ENCODE measurements at regions not wholly inside any gene's neighbourhood (a gene's known extent, or its start where the extent isn't known, plus 50 kb on each side); places are given as distances from the start of the nearest gene placed in this dataset.
"Not testable (repeated sequence)": the region's sequence is repeated elsewhere in the genome, so short reads cannot be mapped to it uniquely, and the experiment has no call there.

DNA sequence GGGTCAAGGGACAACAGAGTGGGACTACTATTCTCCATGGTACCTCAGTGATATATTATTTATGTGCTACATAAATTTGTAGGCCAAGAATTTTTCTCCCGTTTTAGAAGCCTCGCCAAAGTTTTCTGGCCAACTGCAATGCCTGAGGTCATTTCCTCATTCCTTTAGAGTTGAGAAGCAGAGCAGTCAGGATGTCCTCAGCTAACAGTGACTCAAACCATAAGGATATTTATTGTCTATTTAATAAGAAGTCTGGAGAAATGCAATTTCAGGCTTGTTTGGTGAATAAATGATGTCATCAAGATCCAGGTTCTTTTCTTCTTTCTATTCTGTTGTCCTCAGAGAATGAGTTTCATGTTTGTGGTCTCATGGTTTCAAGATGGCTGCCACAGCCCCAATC is 91.0 kb downstream of the ADCYAP1 start:
- no peak for DNase-seq (ENCODE audit: low read depth in 4 of 4, low spot score in 1 of 4)

DNA sequence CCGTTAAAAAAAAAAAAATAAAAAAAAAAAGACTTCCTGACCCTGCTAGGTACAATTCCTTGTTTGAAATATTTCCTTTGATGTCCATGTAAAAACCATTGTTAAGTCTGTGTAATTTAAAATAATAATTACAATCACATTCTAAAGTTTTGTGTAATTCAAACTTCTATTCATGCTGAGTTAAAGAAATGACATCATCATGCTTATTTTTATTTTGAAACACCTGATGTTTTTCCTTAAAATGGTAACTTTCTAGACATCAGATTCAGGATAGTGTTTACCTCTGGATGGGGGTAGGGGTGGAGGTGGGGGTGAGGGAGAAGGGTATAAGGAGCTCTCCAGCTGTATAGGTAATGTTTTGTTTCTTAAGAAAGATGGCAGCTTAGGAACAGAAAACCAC is 92.8 kb downstream of the ADCYAP1 start:
- DNase-seq (ENCODE audit: low read depth in 4 of 4, low spot score in 1 of 4): no peak

DNA sequence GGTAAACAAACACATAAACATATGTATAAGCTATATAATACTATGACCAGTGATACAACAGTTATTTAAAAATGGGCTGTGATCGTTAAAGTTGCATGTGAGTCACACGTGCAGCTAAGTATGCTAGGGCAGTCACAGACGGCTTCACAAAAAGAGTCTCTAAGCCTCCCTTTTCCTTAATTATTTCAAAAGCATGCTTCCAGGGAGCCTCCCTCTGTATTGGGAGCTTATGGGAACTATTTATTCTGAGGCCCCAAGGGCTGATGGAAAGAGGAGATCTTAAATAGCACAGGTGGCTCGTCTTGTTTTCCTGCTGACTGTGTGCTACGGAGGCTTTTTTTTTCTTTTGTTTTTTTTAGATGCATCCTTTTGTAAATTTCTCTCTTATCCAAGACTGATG is 94.3 kb downstream of the ADCYAP1 start:
- no peak for DNase-seq (ENCODE audit: low read depth in 4 of 4, low spot score in 1 of 4)

- DNase-seq (ENCODE audit: low read depth in 4 of 4, low spot score in 1 of 4): no peak
Measured at GRCh38 chr18:1002653-1003178, 98.0 kb downstream of the ADCYAP1 start.

DNA sequence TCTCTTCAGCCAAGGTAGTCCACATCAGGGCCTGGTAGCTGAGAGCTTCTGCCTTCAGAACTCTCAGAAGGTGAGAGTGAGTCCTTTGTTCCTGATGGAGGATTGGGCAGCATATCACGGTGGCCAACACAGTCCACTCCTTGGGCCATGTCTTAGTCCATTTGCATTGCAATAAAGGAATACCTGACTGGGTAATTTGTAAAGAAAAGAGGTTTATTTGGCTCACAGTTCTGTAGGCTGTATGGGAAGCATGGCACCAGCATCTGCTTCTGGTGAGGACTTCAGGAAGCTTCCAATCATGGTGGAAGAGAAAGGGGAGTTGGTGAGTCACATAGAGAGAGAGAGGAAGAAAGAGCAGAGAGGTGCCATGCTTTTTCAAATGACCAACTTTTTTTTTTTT is 98.8 kb downstream of the ADCYAP1 start:
- no peak for DNase-seq (ENCODE audit: low read depth in 4 of 4, low spot score in 1 of 4)

- DNase-seq (ENCODE audit: low read depth in 4 of 4, low spot score in 1 of 4): no peak
Measured at GRCh38 chr18:1006304-1006703, 101.6 kb downstream of the ADCYAP1 start.

- DNase-seq (ENCODE audit: low read depth in 4 of 4, low spot score in 1 of 4): no peak
Measured at GRCh38 chr18:1006965-1007364, 102.3 kb downstream of the ADCYAP1 start.

DNA sequence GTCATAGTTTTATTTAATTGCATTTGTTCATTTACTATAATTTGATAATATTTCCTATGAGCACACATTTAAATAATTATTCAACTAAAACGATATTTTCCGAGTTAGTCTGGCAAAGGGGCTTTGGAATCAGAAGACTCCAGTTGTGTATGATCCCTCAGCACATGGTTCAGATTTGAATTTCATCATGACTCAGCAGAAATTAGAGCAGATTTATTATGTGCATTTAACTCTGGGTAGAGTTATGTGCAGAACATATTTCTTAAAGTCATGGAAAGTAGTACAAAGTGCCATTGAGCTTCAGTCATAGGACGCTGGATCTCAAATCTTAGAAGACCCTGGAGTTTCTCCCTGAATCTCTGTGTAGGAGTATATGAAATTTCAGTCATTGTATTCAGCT is 106.7 kb downstream of the ADCYAP1 start:
- no peak for DNase-seq (ENCODE audit: low read depth in 4 of 4, low spot score in 1 of 4)

GRCh38 chr18:1012775-1013174 is 108.1 kb downstream of the ADCYAP1 start:
- DNase-seq (ENCODE audit: low read depth in 4 of 4, low spot score in 1 of 4): no peak

DNA sequence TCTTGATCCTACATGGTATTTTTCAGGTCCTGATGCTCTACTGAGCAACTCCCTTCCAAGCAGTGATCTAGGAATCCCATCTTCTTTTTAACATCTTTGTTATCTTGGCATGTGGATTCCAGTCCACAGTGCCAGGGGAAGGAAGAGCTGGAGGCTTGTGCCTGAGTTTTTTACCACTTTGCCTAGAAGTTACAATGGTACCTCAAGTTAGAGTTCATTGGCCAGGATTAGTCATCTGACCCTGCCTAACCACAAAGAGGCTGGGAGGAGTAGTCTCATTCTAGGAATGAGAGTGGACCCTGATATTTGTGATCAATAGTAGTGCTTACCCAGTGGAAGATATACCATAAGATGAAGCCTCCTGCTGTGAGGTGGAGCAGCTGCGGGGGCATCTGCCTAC is 109.3 kb downstream of the ADCYAP1 start:
- no peak for DNase-seq (ENCODE audit: low read depth in 4 of 4, low spot score in 1 of 4)

GRCh38 chr18:1014509-1014908 is 109.8 kb downstream of the ADCYAP1 start:
- DNase-seq (ENCODE audit: low read depth in 4 of 4, low spot score in 1 of 4): no peak

GRCh38 chr18:1014951-1015624 is 110.4 kb downstream of the ADCYAP1 start:
- DNase-seq (ENCODE audit: low read depth in 4 of 4, low spot score in 1 of 4): no peak

DNA sequence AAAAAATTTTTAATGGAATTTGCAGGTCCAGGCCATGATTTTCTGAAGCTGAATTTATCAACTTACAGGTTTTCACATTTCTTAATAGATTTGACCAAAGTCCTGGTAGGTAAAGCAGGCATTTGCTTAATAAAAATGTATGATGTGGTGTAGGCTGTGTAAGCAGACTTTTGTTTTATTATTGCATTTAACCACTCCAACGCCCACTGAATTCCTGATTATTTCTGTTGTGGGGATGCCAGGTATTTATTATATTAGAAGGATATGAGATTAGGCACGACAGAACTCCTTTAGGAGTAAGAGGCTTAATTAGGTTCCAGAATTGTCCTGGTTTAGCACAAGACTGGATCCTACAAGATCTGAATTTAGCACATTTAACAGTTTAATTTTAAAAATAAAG is 111.1 kb downstream of the ADCYAP1 start:
- DNase-seq (ENCODE audit: low read depth in 4 of 4, low spot score in 1 of 4): no peak

DNA sequence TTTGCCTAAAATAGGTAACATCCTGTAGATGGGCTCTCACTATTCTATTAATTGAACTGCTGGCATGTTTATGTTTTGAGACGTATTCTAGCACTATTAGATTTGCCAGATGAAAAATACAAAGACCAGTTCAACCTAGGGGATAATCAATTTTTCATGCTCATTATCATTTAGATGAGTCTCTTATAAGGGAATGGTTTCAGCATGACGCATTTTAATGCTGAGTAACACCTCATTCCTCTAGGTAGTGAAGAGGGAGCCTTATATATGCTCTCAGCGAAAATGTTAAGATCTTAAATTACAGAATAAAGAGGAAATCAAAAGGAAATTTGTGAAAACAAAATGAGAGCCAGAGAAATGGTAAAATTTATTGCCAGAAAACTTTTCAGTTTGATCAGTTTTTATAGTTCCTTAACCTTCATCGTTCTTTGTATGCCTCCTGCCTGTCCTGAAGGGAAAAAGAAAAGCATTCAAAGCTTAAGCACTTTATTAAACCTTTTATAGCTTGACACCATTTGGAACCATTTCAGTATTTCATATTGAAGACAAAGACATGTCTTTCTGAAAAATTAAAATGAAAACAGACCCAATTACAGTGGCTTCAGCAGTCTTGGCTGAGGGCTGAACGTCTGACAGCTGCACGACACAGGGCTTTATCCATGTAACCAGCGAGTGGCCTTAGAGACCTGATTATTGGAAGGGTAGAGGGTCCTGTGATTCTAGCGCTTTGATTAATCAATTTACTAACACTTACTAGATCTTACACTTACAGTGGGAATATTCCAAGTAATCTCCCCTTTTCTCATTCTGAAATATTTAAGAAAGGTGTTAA is 112.8 kb downstream of the ADCYAP1 start:
- DNase-seq (ENCODE audit: low read depth in 4 of 4, low spot score in 1 of 4): no peak

DNA sequence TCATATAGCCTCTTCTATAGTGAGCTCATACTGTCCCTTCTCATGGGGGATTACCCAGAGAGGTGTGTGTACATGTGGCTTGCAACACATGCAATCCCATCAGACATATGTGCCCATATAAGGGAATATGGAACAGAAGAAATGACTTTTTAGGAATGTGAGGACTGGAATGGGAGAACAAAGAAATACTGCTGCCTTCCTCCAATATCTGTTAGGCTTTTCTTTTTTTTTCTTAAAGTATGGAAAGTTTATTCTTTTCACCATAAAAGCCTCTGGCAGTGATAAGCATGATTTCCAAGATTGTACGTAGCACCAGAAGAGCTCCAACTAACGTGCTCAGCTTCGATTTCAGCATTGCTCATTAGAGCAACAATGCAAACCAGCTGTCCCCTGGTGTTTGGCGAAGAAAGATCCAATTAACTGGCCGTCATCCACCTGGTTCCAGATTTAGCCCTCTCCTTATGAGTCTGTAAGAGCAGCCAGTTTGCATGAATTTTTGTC is 113.6 kb downstream of the ADCYAP1 start:
- DNase-seq (ENCODE audit: low read depth in 4 of 4, low spot score in 1 of 4): no peak

DNA sequence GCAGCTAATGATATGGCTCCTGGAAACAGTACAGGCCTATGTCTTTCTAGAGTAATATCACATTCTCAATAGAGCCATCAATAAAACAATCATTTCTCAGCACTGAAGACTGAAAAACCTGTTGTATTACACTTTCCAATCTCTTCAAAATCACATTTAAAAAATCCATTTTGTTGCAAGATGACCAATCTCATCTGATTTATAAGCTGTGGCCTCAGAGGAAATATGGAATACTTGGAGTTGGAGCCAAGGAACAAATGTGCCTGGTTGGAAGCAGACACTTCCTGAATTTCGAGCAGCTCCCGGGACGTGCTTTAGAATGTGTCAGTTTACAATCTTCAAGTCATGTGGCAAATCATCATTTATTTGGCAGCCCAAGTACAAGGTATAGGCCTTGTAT is 114.5 kb downstream of the ADCYAP1 start:
- DNase-seq (ENCODE audit: low read depth in 4 of 4, low spot score in 1 of 4): no peak

DNA sequence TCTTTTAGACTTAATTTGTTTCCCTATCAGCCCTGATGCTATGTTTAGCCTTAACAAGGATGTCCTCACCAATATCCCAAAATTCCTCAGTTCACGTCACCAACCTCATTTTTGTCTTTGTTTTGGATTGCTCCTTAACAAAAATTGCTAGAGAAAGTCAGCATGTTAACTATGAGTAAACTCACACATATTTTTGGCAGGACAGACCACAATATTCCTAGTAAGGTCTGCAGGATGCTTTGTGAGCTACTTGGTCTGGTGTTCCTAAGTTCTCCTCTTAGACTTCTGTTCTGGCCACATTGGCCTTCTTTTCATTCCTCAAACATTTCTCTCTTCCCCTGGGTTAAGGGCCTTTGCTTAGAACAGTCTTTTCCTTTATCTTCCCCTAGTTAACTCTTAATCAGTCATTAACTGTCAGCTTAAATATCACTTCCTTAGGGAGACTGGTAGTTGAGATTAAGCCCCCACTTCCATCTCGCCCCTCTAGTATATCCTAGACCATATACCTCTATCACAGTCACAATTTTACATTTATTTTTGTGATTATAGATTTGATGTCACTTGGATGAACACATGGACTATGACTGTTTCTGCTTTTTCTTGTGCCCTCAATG is 116.2 kb downstream of the ADCYAP1 start:
- no peak for DNase-seq (ENCODE audit: low read depth in 4 of 4, low spot score in 1 of 4)

DNA sequence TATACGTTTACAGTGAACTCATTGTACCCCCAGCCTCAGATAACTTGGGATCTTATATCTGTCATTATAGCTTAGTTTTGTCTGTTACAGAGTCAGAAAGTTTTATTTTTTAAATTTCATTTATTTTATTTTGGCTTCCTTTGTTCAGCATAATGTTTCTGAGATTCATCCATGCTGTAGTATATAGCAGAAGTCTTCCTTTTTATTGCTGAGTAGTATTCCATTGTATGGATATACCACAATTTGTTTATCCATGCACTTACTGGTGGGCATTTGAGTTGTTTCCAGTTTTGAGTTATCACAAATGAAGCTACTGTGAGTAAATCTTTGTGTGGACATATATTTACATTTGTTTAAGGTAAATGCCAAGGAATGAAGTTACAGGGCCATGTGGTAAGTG is 122.3 kb downstream of the ADCYAP1 start:
- no peak for DNase-seq (ENCODE audit: low read depth in 4 of 4, low spot score in 1 of 4)

DNA sequence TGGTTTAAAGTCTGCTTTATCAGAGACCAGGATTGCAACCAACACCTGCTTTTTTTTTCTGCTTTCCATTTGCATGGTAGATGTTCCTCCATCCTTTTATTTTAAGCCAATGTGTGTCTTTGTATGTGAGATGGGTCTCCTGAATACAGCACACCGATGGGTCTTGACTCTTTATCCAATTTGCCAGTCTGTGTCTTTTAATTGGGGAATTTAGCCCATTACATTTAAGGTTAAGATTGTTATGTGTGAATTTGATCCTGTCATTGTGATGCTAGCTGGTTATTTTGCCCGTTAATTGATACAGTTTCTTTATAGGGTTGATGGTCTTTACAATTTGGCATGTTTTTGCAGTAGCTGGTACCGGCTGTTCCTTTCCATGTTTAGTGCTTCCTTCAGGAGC is 128.4 kb downstream of the ADCYAP1 start:
- DNase-seq (ENCODE audit: low read depth in 4 of 4, low spot score in 1 of 4): not testable (repeated sequence)

DNA sequence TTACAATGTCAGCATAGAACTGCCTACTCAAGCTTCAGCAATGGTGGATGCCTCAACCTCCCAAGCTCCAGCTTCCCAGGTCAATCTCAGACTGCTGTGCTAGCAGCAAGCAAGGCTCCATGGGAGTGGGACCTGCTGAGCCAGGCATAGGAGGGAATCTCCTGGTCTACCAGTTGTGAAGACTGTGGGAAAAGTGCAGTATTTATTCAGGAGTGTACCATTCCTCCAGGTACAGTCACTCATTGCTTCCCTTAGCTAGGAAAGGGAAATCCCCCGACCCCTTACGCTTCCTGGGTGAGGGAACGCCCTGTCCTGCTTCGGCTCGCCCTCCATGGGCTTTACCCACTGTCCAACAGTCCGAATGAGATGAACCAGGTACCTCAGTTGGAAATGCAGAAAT is 130.3 kb downstream of the ADCYAP1 start:
- DNase-seq (ENCODE audit: low read depth in 4 of 4, low spot score in 1 of 4): no peak

DNA sequence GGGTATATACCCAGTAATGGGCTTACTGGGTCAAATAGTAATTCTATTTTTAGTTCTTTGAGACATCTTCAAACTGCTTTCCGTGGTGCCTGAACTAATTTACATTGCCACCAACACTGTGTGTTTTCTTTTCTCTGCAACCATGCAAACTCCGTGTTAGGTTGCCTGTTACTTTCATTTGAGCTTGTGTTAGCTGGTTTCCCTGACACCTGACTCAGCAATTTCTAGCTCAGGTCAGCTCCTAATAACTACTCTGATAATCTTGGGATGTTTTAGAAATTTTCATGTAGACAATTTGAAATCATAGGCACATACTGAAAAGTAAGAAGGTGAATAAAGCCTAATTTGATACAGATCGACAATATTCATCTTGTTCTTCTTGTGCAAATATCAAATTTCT is 132.3 kb downstream of the ADCYAP1 start:
- DNase-seq (ENCODE audit: low read depth in 4 of 4, low spot score in 1 of 4): no peak

DNA sequence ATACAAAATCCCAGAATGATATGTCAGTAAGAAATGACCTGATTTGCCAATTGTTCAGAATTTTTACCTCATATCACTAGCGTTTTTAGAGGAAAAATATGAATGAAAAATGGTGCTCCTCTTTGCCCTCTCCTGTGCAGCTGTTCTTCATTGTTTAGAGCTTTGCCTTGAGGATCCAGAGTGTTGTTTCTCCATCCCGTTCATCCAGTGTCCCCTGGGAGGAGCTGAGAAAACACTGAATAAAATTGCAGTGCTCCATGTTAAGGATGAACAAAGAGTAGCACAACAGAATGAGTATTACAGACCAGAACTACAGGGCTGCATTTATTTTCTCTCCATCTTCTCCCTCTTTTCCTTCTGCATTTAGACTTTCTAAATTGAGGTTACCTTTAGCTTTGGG is 133.1 kb downstream of the ADCYAP1 start:
- no peak for DNase-seq (ENCODE audit: low read depth in 4 of 4, low spot score in 1 of 4)

Measured in stimulated activated CD4-positive, alpha-beta T cell treated with anti-CD3 and anti-CD28 coated beads, Interleukin-1b, Interleukin-23, amount 100 ng/mL, for 24 hours (primary cell).